Endodermal cell (in vitro differentiated cells): ENCODE measurements at regions not wholly inside any gene's neighbourhood (a gene's known extent, or its start where the extent isn't known, plus 50 kb on each side); places are given as distances from the start of the nearest gene placed in this dataset.

ENCODE experiments used
- DNase-seq: peaks from one replicate; pipeline ENCODE4 v3.0.0-alpha.2; 2017
- H3K27ac ChIP-seq: 2 replicates; pipeline ENCODE4 v1.5.1; 2013; ENCODE audit warnings: mild to moderate bottlenecking, low read depth, low read length, moderate library complexity
- H3K27me3 ChIP-seq: 2 replicates; pipeline ENCODE4 v1.6.1; 2013; ENCODE audit warnings: mild to moderate bottlenecking, low read length, moderate library complexity; ENCODE audit not compliant: insufficient read depth, control insufficient read depth, poor library complexity, severe bottlenecking
- H3K36me3 ChIP-seq: 2 replicates; pipeline ENCODE4 v1.7.0; 2013; ENCODE audit warnings: mild to moderate bottlenecking, low read length, moderate library complexity; ENCODE audit not compliant: control insufficient read depth, insufficient read depth
- H3K4me1 ChIP-seq: one replicate; pipeline ENCODE4 v1.7.0; 2013; ENCODE audit warnings: low read length; ENCODE audit not compliant: control insufficient read depth, insufficient read depth
- H3K4me3 ChIP-seq: 2 replicates; pipeline ENCODE4 v1.5.1; 2013; ENCODE audit warnings: mild to moderate bottlenecking, low read length, moderate library complexity
- H3K9ac ChIP-seq: 2 replicates; pipeline ENCODE4 v1.6.1; 2013; ENCODE audit warnings: mild to moderate bottlenecking, low read length, moderate library complexity; ENCODE audit not compliant: poor library complexity, severe bottlenecking; ENCODE audit errors: extremely low read depth
- H3K9me3 ChIP-seq: 2 replicates; pipeline ENCODE4 v1.6.1; 2013; ENCODE audit warnings: mild to moderate bottlenecking, low read length, moderate library complexity; ENCODE audit not compliant: control insufficient read depth
- H3K27ac Mint-ChIP-seq: 2 replicates; pipeline ENCODE4 v1.8.0; 2020; ENCODE audit warnings: mixed read lengths
- H3K27me3 Mint-ChIP-seq: 2 replicates; pipeline ENCODE4 v1.8.0; 2021; ENCODE audit warnings: mild to moderate bottlenecking, mixed read lengths; ENCODE audit not compliant: insufficient read depth
- H3K36me3 Mint-ChIP-seq: 2 replicates; pipeline ENCODE4 v1.8.0; 2020; ENCODE audit warnings: low read depth, mixed read lengths
- H3K4me1 Mint-ChIP-seq: 2 replicates; pipeline ENCODE4 v1.8.0; 2020; ENCODE audit warnings: mixed read lengths
- H3K4me3 Mint-ChIP-seq: 2 replicates; pipeline ENCODE4 v1.8.0; 2020; ENCODE audit warnings: mild to moderate bottlenecking, moderate library complexity, mixed read lengths
- H3K9me3 Mint-ChIP-seq: 2 replicates; pipeline ENCODE4 v1.8.0; 2020; ENCODE audit warnings: mild to moderate bottlenecking, mixed read lengths
- CTCF ChIP-seq: fragments of 200-600 bp; sonication (generic); conservative IDR thresholded peaks from 2 replicates; pipeline ENCODE4 v1.5.0; 2021; ENCODE audit warnings: antibody characterized with exemption, mild to moderate bottlenecking
- WGBS, 2 experiments: methylation state at CpG; one replicate each; pipeline versions ENCODE4 v1.1.5 to v1.1.7; 2013; ENCODE audit warnings: missing lambda C conversion rate in 2 of 2, mixed read lengths in 1 of 2; ENCODE audit not compliant: insufficient coverage in 1 of 2, insufficient read length in 1 of 2; 5-methylcytosine and 5-hydroxymethylcytosine counted together

GRCh38 chrX:10856797-10857196 lies 236.4 kb upstream of the MID1 start:
- H3K4me3 Mint-ChIP-seq, result no peak overlapping the region
- no peak for DNase-seq
- no peaks in the 10 kb centered on the region for H3K9me3 ChIP-seq
- no peaks in the 10 kb centered on the region for H3K4me1 Mint-ChIP-seq
- no peaks in the 10 kb centered on the region for H3K27me3 Mint-ChIP-seq
- H3K27ac Mint-ChIP-seq, result no peak overlapping the region
- H3K9ac ChIP-seq, result no peak overlapping the region
- no peaks in the 10 kb centered on the region for H3K36me3 Mint-ChIP-seq
- H3K27me3 ChIP-seq, result no peaks in the 10 kb centered on the region
- TF ChIP-seq CTCF, result no peak
- H3K36me3 ChIP-seq, result no peaks in the 10 kb centered on the region
- H3K9me3 Mint-ChIP-seq, result peaks cover 68% of the 10 kb centered on the region
- 90% methylated on average over 5 of the region's 7 CpGs; no CpG with 5 or more reads in 1 of the 2 experiments for WGBS, 2 experiments
- H3K4me3 ChIP-seq, result no peak overlapping the region
- no peaks in the 10 kb centered on the region for H3K4me1 ChIP-seq
- H3K27ac ChIP-seq, result no peak overlapping the region

GRCh38 chrX:10859353-10859752 lies 239.0 kb upstream of the MID1 start:
- H3K9ac ChIP-seq, result no peak overlapping the region

DNA sequence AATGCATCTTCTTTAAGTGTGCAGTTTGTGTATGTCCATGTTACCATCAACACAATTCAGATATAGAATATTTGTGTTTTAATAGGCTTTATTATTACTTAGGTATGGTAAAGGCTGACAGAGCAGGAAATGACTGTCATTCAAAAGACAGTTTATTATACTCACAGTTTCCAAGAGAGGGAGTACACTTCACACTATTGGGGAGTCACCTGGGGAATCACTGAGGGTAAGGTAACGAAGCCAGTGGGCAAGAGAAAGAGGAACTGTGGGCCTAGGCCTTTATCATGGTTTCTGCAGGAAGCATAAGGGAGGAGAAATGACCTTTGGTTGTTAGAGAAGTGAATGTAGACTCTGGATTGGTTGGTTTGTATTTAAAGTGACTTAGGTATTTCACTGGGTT lies 235.1 kb upstream of the HCCS start:
- peaks cover 2% of the 10 kb centered on the region for H3K27me3 Mint-ChIP-seq
- Histone ChIP-seq H3K4me3 (no peak overlapping the region), H3K9ac (no peak overlapping the region), H3K27me3 (no peaks in the 10 kb centered on the region), H3K9me3 (no peaks in the 10 kb centered on the region), H3K36me3 (no peaks in the 10 kb centered on the region), H3K27ac (no peak overlapping the region), H3K4me1 (no peaks in the 10 kb centered on the region)
- no peaks in the 10 kb centered on the region for H3K36me3 Mint-ChIP-seq
- no peak for DNase-seq
- H3K4me3 Mint-ChIP-seq, result no peak overlapping the region
- H3K9me3 Mint-ChIP-seq, result peaks cover 40% of the 10 kb centered on the region
- no peaks in the 10 kb centered on the region for H3K4me1 Mint-ChIP-seq
- H3K27ac Mint-ChIP-seq, result no peak overlapping the region
- WGBS, 2 experiments, result 100% methylated on average over 1 of the region's 1 CpG
- no peak for TF ChIP-seq CTCF

More at GRCh38 chrX:10859353-10859752, 239.0 kb upstream of the MID1 start:
- Histone ChIP-seq H3K27ac (no peak overlapping the region), H3K9me3 (no peaks in the 10 kb centered on the region), H3K27me3 (no peaks in the 10 kb centered on the region), H3K4me1 (no peaks in the 10 kb centered on the region), H3K36me3 (no peaks in the 10 kb centered on the region), H3K4me3 (no peak overlapping the region)
- Mint-ChIP-seq H3K9me3 (peaks cover 55% of the 10 kb centered on the region), H3K4me3 (no peak overlapping the region), H3K36me3 (no peaks in the 10 kb centered on the region), H3K27ac (no peak overlapping the region), H3K27me3 (no peaks in the 10 kb centered on the region), H3K4me1 (no peaks in the 10 kb centered on the region)
- no peak for TF ChIP-seq CTCF
- 95% methylated on average over 3 of the region's 3 CpGs; no CpG with 5 or more reads in 1 of the 2 experiments for WGBS, 2 experiments
- DNase-seq, result no peak
